PC-3 (cell line): ENCODE measurements at regions not wholly inside any gene's neighbourhood (a gene's known extent, or its start where the extent isn't known, plus 50 kb on each side); places are given as distances from the start of the nearest gene placed in this dataset.

Experiments used
- ATAC-seq: fragments of 200-7000 bp; cut with Tn5 transposase; 2 replicates; pipeline ENCODE4 v1.9.1; 2020; ENCODE audit warnings: mild to moderate bottlenecking, moderate library complexity
- BruUV-seq: library from RNA; stranded (reverse); fragments of 400-500 nt; replicated peaks from 2 replicates; lab custom pipeline; 2021; lab: Mats Ljungman, UMichigan
- CTCF ChIA-PET: fragments of 300-600 bp; sonication (Branson Sonifier 250); formaldehyde crosslinking; loops from one replicate; lab custom pipeline; 2022; ENCODE audit warnings: antibody characterized with exemption; lab: Charles Lee
- POLR2A ChIA-PET: fragments of 300-600 bp; sonication (Branson Sonifier 250); formaldehyde crosslinking; loops from one replicate; lab custom pipeline; 2022; ENCODE audit warnings: antibody characterized with exemption; ENCODE audit not compliant: unreplicated experiment; lab: Charles Lee
- DNase-seq: peaks from one replicate; pipeline ENCODE4 v3.0.0-alpha.2; 2015
- H2AFZ ChIP-seq: fragments of 300-600 bp; sonication (generic); 2 replicates; pipeline ENCODE4 v1.6.0; 2016; ENCODE audit warnings: antibody characterized with exemption, low read length
- H3F3A ChIP-seq: fragments of 300-600 bp; sonication (generic); one replicate; pipeline ENCODE4 v1.6.0; 2017; ENCODE audit warnings: antibody characterized with exemption, low read length, control low read depth, mild to moderate bottlenecking; ENCODE audit not compliant: unreplicated experiment
- H3K27ac ChIP-seq: fragments of 300-600 bp; sonication (generic); 2 replicates; pipeline ENCODE4 v1.5.1; 2016; ENCODE audit warnings: mild to moderate bottlenecking, low read length
- H3K27me3 ChIP-seq: fragments of 300-600 bp; sonication (generic); 2 replicates; pipeline ENCODE4 v1.6.1; 2016; ENCODE audit warnings: low read length, mixed read lengths
- H3K36me3 ChIP-seq: fragments of 300-600 bp; sonication (generic); 2 replicates; pipeline ENCODE4 v1.6.1; 2016; ENCODE audit warnings: low read depth, mixed run types, low read length, mixed read lengths
- H3K4me1 ChIP-seq: fragments of 300-600 bp; sonication (generic); 2 replicates; pipeline ENCODE4 v1.5.1; 2016; ENCODE audit warnings: low read length; ENCODE audit not compliant: insufficient read depth
- H3K4me2 ChIP-seq: fragments of 300-600 bp; sonication (generic); 2 replicates; pipeline ENCODE4 v1.6.0; 2016; ENCODE audit warnings: low read length
- H3K4me3 ChIP-seq: fragments of 300-600 bp; sonication (generic); 2 replicates; pipeline ENCODE4 v1.5.1; 2016; ENCODE audit warnings: mild to moderate bottlenecking, low read length, mixed read lengths
- H3K79me2 ChIP-seq: fragments of 300-600 bp; sonication (generic); 2 replicates; pipeline ENCODE4 v1.6.1; 2017; ENCODE audit warnings: low read length, mixed read lengths
- H3K9ac ChIP-seq: fragments of 300-600 bp; sonication (generic); 2 replicates; pipeline ENCODE4 v1.6.0; 2016; ENCODE audit warnings: mild to moderate bottlenecking, low read length
- H3K9me2 ChIP-seq: fragments of 300-600 bp; sonication (generic); replicated peaks from 2 replicates; pipeline ENCODE4 v1.6.1; 2016; ENCODE audit warnings: mixed run types, low read length, mixed read lengths
- H3K9me3 ChIP-seq: fragments of 300-600 bp; sonication (generic); 2 replicates; pipeline ENCODE4 v1.6.1; 2016; ENCODE audit warnings: low read length, mixed read lengths
- H4K20me1 ChIP-seq: fragments of 300-600 bp; sonication (generic); 2 replicates; pipeline ENCODE4 v1.6.1; 2016; ENCODE audit warnings: low read length, mixed read lengths
- EZH2 ChIP-seq: fragments of 300-600 bp; sonication (generic); IDR thresholded peaks from one replicate; pipeline ENCODE4 v1.6.1; 2017; ENCODE audit warnings: antibody characterized with exemption, mild to moderate bottlenecking, low read length; ENCODE audit not compliant: unreplicated experiment
- EZH2phosphoT487 ChIP-seq: fragments of 300-600 bp; sonication (generic); IDR thresholded peaks from 2 replicates; pipeline ENCODE4 v1.6.1; 2018; ENCODE audit warnings: mild to moderate bottlenecking, antibody characterized with exemption, low read length, borderline replicate concordance
- intact Hi-C: fragments of 100-400 bp; cut with micrococcal nuclease; formaldehyde crosslinking; loops from 2 replicates; pipeline ENCODE4 v1.9.0; 2023
- TF ChIP-seq, protein P1 (sequence below): fragments of 300-600 bp; sonication (generic); conservative IDR thresholded peaks from 2 replicates; pipeline ENCODE4 v1.5.1; 2017; ENCODE audit warnings: antibody characterized with exemption, low read depth, mild to moderate bottlenecking, low read length

DNA sequence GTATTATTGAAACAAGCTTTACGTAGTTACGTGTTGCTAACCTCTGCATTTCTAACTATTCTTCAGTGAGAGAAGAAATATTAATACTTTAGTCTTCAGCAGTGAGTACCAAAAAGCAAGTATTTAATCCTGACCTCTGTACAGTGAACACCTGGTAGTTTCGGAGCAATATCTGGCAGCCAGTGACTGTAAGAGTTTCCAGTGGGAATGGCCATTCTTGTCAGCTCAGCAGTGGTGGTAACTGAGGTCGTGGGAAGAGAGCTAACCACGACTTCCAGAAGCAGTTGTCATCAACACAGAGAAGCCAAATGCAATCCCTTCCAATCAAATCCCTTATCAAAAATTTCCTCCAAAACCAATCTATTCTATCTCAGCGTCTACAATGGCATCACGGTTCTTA lies 1500.2 kb upstream of the FLRT2 start:
- Histone ChIP-seq H4K20me1 (no peaks in the 10 kb centered on the region), H3K9ac (no peak overlapping the region), H3K27me3 (no peaks in the 10 kb centered on the region), H3F3A (no peaks in the 10 kb centered on the region), H3K9me3 (no peaks in the 10 kb centered on the region), H3K27ac (no peak overlapping the region), H3K4me3 (no peak overlapping the region), H3K4me2 (no peak overlapping the region), H3K4me1 (no peaks in the 10 kb centered on the region), H2AFZ (no peak overlapping the region), H3K36me3 (no peaks in the 10 kb centered on the region), H3K9me2 (no peaks in the 10 kb centered on the region), H3K79me2 (no peaks in the 10 kb centered on the region)
- ChIA-PET POLR2A (no interaction called here), CTCF (no interaction called here)
- intact Hi-C loops: no loop called here
- no TSS peak for BruUV-seq
- ATAC-seq (no peak), DNase-seq (no peak)
- TF ChIP-seq, protein P1, sequence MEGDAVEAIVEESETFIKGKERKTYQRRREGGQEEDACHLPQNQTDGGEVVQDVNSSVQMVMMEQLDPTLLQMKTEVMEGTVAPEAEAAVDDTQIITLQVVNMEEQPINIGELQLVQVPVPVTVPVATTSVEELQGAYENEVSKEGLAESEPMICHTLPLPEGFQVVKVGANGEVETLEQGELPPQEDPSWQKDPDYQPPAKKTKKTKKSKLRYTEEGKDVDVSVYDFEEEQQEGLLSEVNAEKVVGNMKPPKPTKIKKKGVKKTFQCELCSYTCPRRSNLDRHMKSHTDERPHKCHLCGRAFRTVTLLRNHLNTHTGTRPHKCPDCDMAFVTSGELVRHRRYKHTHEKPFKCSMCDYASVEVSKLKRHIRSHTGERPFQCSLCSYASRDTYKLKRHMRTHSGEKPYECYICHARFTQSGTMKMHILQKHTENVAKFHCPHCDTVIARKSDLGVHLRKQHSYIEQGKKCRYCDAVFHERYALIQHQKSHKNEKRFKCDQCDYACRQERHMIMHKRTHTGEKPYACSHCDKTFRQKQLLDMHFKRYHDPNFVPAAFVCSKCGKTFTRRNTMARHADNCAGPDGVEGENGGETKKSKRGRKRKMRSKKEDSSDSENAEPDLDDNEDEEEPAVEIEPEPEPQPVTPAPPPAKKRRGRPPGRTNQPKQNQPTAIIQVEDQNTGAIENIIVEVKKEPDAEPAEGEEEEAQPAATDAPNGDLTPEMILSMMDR: no peak
- no peak for TF ChIP-seq EZH2
- no peak for TF ChIP-seq EZH2phosphoT487

DNA sequence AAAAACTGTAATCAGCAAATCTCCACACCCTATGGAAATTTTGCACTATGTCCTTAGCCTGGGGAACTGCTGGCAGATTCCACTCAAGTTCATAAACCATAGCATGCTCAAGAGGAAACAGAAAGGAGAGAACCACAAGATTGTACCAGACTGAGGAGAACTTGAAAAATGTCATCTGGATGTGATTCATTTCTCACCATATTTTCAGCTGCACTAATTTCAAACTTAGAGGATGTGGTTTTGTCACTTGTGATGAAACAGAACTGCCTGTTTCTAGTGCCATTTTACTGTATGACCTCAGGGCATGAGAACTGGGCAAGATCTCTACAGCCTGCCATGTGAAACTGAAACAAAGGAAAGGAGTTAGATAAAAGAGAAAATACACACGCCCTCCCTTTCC lies 1493.1 kb upstream of the FLRT2 start:
- no peak for TF ChIP-seq EZH2
- intact Hi-C loops: no loop called here
- ATAC-seq: no peak
- Histone ChIP-seq H3K9ac (no peak overlapping the region), H4K20me1 (no peaks in the 10 kb centered on the region), H3K27me3 (no peaks in the 10 kb centered on the region), H3K27ac (no peak overlapping the region), H3K4me3 (no peak overlapping the region), H3F3A (no peaks in the 10 kb centered on the region), H3K9me3 (peaks cover 7% of the 10 kb centered on the region; the same call in 1 of the 2 replicates), H3K4me1 (no peaks in the 10 kb centered on the region), H3K4me2 (no peak overlapping the region), H2AFZ (0 out of 2 replicates have a peak overlapping the region, but pooled peaks have one; percentile 22), H3K9me2 (no peaks in the 10 kb centered on the region), H3K79me2 (no peaks in the 10 kb centered on the region), H3K36me3 (no peaks in the 10 kb centered on the region)
- peak; percentile 3 for DNase-seq
- no TSS peak for BruUV-seq
- ChIA-PET CTCF (no interaction called here), POLR2A (no interaction called here)

DNA sequence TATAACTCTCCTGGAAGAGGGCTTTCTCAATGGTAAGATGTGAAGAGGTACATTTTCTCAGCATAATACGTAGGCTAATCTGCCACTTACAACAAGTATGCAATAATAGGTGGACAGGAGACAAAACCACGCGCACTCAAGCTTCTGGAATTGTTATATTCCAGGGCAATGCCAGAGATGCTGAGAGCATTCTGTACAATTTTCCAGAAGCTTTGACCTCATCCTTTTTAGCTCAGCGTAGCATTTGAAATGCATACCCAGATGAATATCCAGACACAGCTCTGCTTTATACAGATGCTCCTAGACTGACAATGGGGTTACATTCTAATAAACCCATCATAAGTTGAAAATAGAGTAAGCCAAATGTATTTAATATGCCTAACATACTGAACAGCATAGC lies 1492.4 kb upstream of the FLRT2 start:
- ChIA-PET POLR2A (no interaction called here), CTCF (no interaction called here)
- Histone ChIP-seq H3K9me2 (no peaks in the 10 kb centered on the region), H2AFZ (0 out of 2 replicates have a peak overlapping the region, but pooled peaks have one; percentile 22), H4K20me1 (no peaks in the 10 kb centered on the region), H3K79me2 (no peaks in the 10 kb centered on the region), H3K9me3 (peaks cover 7% of the 10 kb centered on the region; the same call in 1 of the 2 replicates), H3F3A (no peaks in the 10 kb centered on the region), H3K27me3 (no peaks in the 10 kb centered on the region), H3K27ac (no peak overlapping the region), H3K4me2 (no peak overlapping the region), H3K4me3 (no peak overlapping the region), H3K9ac (no peak overlapping the region), H3K36me3 (no peaks in the 10 kb centered on the region), H3K4me1 (no peaks in the 10 kb centered on the region)
- no peak for ATAC-seq
- TF ChIP-seq EZH2 (no peak), EZH2phosphoT487 (no peak)
- TF ChIP-seq, protein P1: no peak
- intact Hi-C loops: no loop called here
- BruUV-seq: no TSS peak
- no peak for DNase-seq
